Midbrain (tissue), 1 donor: ENCODE measurements at regions not wholly inside any gene's neighbourhood (a gene's known extent, or its start where the extent isn't known, plus 50 kb on each side); places are given as distances from the start of the nearest gene placed in this dataset.
"Not testable (repeated sequence)": the region's sequence is repeated elsewhere in the genome, so short reads cannot be mapped to it uniquely, and the experiment has no call there.

ENCODE experiments used
- DNase-seq: peaks from one replicate; lab custom pipeline; 2025; lab: John Stamatoyannopoulos, UW

- DNase-seq, result no peak
Observed at GRCh38 chr15:93826293-93826692, 405.1 kb upstream of the MCTP2 start.

DNA sequence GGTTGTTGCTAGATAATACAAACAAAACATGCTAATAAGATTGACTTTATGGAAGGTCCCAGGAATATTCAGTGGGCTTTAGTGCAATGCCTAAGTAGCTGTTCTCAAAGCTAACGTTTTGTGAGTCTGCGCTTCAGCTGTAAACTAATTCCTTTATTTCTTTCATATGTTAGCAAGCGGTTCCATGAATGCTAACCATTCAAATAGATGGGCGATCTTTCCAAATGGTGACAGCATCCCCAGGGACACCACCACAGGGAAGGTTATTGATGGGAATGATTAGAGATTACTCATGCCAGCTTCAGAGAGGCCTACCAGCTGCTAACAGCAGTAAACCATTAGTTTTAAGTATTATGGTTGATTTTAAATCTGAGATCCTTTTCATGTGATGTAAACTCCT, 405.7 kb upstream of the MCTP2 start:
- no peak for DNase-seq

DNA sequence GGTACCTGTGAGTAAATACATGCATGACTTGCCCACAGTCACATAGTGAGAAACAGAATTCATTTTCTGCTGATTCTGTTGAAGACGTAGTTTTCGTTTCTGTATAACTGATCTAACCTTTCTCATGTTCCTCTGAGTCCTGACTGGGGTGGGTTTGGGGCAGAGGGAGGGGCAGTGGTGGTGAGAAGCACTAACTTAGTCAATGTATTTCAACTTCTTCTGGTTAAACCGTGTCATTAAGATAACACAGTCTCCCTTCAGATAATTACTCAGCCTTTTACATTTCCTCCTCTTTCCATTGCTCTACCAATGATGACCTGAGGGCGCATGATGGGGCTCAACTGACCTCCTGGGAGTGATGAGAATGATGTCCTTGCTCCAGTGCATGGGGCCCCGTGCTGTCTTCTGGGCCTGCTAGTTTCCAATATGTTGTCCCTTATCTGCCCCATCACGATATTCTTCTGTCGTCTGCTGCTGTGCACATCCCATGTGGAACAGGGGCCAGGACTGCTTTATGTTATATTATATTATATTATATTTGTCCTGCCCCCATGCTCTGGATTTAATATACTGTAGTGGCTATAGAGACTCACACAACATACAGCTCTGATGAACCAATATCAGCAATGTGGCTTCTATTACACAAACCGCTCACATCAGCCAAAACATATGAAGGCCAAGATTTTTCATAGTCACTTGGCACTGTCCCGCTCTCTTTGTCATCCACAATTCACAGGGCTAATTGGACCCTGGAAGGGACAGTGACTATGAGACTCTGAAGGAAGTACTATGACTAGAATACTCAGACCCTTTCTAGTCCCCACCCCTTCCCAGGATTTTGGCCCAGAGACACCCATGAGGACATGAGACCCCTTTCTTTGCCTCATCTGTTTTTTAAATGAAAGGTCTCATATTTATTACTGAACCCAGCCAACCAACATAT, 407.1 kb upstream of the MCTP2 start:
- no peak for DNase-seq

- DNase-seq, result no peak
Observed at GRCh38 chr15:93820566-93820965, 410.8 kb upstream of the MCTP2 start.

GRCh38 chr15:93819826-93820225, 411.5 kb upstream of the MCTP2 start:
- DNase-seq, result no peak

DNA sequence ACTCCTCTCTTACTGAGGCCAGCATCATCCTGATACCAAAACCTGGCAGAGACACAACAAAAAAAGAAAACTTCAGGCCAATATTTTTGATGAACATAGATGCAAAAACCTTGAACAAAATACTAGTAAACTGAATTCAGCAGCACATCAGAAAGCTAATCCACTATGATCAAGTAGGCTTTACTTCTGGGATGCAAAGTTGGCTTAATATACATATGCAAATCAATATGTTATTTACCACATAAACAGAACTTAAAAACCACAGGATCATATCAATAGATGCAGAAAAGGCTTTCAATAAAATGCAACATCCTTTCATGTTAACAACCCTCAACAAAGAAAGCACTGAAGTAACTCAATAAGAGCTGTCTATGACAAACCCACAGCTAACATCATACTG, 414.5 kb upstream of the MCTP2 start:
- DNase-seq, result no peak

DNA sequence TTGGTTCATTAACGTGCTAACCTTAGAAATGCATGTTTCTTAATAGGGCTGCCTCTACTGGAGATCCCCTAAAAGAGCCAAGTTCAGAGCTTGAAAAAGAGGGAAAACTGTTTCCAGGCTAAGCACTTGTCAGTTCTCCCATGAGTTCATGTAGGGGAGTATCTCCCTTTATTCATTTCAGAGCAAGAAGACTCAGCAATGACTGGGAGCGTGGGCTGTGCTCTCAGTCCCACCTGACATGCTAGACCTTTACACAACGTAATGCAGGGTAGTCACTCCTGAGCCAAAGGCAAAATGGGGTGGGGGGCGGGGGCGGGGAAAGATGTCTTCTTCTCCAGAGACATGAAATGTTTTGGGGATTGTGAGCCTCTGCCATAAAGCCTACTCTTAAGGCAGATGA, 420.1 kb upstream of the MCTP2 start:
- no peak for DNase-seq

DNA sequence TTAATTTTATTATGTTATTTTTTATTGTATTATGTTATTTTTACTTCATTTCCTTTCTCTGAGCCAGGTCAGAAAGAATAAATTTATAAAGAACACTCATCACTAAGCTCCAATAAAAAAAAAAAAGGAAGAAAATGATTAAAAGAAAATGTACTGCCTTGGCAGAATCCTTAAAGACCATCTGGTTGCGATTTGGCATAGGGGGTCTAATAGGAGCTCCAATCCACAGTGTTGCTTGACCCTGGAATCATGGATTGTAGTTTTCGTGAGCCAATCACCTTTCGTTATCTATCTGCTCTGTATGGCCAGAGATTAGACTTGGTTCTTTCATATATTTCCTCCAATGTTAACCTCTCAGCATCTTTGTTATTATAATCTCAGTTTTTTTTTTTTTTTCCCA, 421.8 kb upstream of the MCTP2 start:
- no peak for DNase-seq

- DNase-seq, result no peak
Observed at GRCh38 chr15:93803421-93804152, 427.8 kb upstream of the MCTP2 start.

DNA sequence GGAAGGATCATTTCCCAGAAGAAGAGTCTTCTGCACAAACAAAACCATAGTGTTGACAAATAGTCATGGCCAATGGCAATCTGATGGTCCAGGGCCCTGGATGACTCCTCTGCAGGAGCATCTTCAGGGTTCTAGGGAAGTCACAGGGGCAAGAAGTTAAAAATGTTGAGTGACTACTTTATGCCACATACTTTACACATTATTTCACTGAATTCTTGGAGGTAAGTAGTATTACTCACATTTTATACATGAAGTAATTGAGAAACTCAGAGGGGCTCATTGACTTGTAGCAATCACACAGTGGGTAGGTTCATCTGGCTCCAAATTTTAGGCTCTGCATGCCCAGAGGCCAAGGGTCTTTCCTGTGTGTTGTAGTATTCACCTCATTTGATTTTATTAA, 430.2 kb upstream of the MCTP2 start:
- no peak for DNase-seq

GRCh38 chr15:93800805-93801204, 430.6 kb upstream of the MCTP2 start:
- DNase-seq, result no peak

DNA sequence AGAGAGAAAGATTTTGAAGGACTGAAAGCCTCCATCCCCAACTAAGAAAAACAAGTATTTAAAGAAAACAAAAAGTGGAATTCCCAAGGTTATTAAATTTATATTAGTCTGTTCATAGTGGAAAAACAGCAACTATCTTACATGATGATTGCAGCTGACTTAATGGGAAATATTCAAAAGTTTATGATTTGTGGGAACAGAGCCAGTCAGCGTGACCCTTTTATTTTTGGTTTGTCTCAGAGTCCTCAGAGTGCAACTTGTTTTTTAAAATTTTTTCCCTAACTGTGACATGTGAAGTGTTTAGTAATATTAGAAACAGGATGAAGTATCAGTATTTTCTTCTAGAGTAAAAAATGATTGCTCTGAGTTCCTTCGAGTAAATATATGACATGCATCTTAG, 441.9 kb upstream of the MCTP2 start:
- no peak for DNase-seq

DNA sequence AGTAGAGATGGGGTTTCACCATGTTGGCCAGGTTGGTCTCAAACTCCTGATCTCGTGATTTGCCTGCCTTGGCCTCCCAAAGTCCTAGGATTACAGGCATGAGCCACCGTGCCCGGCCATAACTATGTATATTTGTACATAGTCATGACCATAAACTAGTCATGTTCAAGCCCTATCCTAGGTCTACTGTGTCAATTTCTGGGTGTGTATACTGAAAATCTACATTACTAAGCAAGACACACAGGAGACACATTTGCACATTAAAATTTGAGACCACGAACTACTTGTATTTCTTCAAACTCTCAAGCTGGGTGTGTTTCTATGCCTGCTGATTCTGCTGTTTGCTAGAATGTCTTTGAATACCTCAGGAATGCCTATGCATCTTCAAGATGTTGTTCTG, 451.3 kb upstream of the MCTP2 start:
- no peak for DNase-seq

GRCh38 chr15:93779341-93779740, 452.0 kb upstream of the MCTP2 start:
- DNase-seq, result no peak

DNA sequence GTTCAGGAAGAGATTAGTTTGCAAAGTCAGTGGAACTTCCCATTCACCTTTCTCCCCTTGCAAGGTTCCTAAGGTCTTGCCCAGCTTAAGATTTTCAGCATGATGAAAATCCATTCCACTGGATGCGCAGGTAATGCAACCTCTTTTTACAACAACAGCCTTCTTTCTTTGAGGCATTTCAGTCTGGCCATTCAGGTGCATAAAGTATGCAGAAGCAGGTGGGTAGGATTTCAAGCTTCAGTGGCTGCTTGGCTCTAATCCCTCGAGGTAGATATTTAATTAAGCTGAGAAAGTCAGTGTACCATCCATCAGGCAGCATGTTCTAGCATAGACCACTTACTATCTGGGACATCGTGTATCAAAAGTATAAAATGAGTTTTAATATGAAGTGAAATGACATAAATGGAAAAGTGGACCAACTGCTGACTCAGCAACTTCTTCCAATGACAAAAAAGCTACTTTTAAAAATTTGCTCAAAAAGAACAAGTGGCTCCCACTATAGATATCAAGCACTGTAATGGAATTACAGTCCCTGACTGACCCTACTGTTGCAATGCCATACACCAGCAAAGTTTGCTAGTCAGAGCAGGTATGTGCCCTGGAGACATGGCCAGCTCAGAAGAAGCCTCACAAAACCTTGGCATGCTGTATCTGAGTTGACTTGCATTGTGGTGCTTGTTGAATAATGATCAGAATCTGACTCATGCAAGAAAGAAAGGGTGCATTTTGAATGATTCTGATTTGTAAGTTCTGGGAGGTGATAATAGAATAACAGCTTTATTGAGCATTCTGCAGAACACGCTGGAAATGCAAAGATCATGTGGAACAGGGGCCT, 459.9 kb upstream of the MCTP2 start:
- DNase-seq, result no peak

DNA sequence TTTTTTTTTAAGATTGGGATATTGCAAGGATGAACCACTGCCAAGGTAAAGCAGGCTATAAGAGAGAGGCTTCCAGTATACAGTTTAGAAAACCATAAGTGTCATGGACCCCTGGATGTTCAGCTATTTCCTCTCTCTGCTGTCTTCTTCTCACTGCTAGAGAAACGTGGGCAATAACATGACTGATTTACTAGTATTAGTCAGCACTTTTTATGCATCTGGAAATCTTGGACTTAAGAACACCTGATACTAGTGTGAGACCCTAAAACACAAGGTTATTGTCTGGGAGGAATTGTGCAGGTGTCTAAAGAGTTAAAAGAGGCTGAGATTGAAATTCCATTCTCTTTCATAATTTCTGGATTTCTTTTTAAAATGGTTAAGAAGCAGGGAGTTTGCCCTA, 460.6 kb upstream of the MCTP2 start:
- no peak for DNase-seq

DNA sequence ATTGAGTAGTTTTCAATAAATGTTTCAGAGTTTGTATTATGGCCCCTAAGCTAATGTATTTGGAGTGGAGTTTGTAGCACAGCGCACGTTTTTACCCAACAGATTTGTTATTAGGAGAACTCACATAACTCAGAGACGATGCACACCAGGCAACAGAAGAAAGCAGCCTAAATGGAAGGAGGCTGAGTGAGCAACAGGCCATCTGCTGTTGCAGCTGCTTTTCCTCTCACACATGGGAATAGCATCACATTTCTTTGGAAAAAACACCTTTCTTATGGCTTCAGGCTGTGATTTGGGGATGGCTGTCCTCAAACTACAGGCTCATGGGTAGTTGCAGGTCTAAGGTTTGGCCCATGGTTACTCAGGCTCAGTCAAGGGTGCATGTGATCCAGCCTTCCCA, 469.3 kb upstream of the MCTP2 start:
- DNase-seq, result no peak

DNA sequence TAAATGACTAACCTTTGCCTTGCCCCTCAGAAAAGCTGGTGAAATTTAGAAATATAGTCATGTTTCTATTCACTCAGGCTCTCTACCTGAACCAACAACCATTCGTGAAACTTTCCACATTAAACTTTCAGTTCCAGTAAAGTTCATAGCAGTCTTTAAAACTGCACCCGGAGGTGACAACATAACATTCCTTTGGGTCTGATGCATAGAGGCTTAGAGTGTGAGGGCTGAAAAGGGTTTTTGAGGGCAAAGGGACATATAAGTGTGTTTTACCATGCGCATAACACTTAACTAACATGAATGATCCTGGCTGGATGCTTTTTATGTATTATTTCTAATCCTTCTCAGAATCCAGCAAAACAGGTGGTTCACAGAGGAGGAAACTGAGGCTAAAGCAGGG, 471.7 kb upstream of the MCTP2 start:
- no peak for DNase-seq

- DNase-seq, result no peak
Observed at GRCh38 chr15:93758824-93759223, 472.5 kb upstream of the MCTP2 start.

GRCh38 chr15:93748710-93749109, 482.7 kb upstream of the MCTP2 start:
- no peak for DNase-seq

GRCh38 chr15:93734976-93735375, 496.4 kb upstream of the MCTP2 start:
- not testable (repeated sequence) for DNase-seq

- DNase-seq, result no peak
Observed at GRCh38 chr15:93730724-93731123, 500.6 kb upstream of the MCTP2 start.
